Fibroblast of villous mesenchyme (primary cell): ENCODE measurements at regions not wholly inside any gene's neighbourhood (a gene's known extent, or its start where the extent isn't known, plus 50 kb on each side); places are given as distances from the start of the nearest gene placed in this dataset.
"Not testable (repeated sequence)": the region's sequence is repeated elsewhere in the genome, so short reads cannot be mapped to it uniquely, and the experiment has no call there.

ENCODE experiments used
- DNase-seq: peaks from one replicate; pipeline ENCODE4 v3.0.0-alpha.2; 2010; ENCODE audit warnings: low read depth
- H3K4me3 ChIP-seq: 2 replicates; pipeline ENCODE4 v1.5.1; 2011; ENCODE audit warnings: low read depth, mild to moderate bottlenecking, low read length
- CTCF ChIP-seq: IDR thresholded peaks from 2 replicates; pipeline ENCODE4 v1.5.1; 2012; ENCODE audit warnings: low read depth, mild to moderate bottlenecking, low read length; ENCODE audit not compliant: insufficient read depth

GRCh38 chr2:114345246-114345645, 97.2 kb upstream of the DPP10 start:
- no peak for TF ChIP-seq CTCF
- no peak for DNase-seq
- H3K4me3 ChIP-seq: no peak overlapping the region

GRCh38 chr2:114346658-114347057, 95.8 kb upstream of the DPP10 start:
- no peak overlapping the region for H3K4me3 ChIP-seq
- TF ChIP-seq CTCF: no peak

GRCh38 chr2:114350186-114350725, 92.2 kb upstream of the DPP10 start:
- no peak for DNase-seq
- no peak overlapping the region for H3K4me3 ChIP-seq
- no peak for TF ChIP-seq CTCF

More at GRCh38 chr2:114346658-114347057, 95.8 kb upstream of the DPP10 start:
- no peak for DNase-seq

GRCh38 chr2:114352988-114353387, 89.5 kb upstream of the DPP10 start:
- no peak for DNase-seq
- H3K4me3 ChIP-seq: no peak overlapping the region
- no peak for TF ChIP-seq CTCF

- TF ChIP-seq CTCF: no peak
- no peak overlapping the region for H3K4me3 ChIP-seq
- DNase-seq: no peak
Measured at GRCh38 chr2:114354199-114354598, 88.2 kb upstream of the DPP10 start.

- TF ChIP-seq CTCF: no peak
- no peak overlapping the region for H3K4me3 ChIP-seq
- DNase-seq: no peak
Measured at GRCh38 chr2:114368705-114369104, 73.7 kb upstream of the DPP10 start.

GRCh38 chr2:114371721-114372120, 70.7 kb upstream of the DPP10 start:
- DNase-seq, H3K4me3 ChIP-seq: not testable (repeated sequence)
